Vagina (tissue), 2 donors: ENCODE measurements at regions not wholly inside any gene's neighbourhood (a gene's known extent, or its start where the extent isn't known, plus 50 kb on each side); places are given as distances from the start of the nearest gene placed in this dataset.

ENCODE experiments used
- DNase-seq, 2 donors: peaks; one replicate each; pipeline ENCODE4 v3.0.0-alpha.2; 2017; ENCODE audit errors: extremely low spot score in 2 of 2
- H3K27ac ChIP-seq: fragments of 200-600 bp; sonication (generic); one replicate; pipeline ENCODE4 v1.5.1; 2019
- H3K27me3 ChIP-seq: fragments of 200-600 bp; sonication (generic); one replicate; pipeline ENCODE4 v1.5.1; 2019
- H3K36me3 ChIP-seq, 2 donors: fragments of 200-600 bp; sonication (generic); one replicate each; pipeline ENCODE4 v1.5.1; 2017 to 2019
- H3K4me1 ChIP-seq: fragments of 200-600 bp; sonication (generic); one replicate; pipeline ENCODE4 v1.5.1; 2019
- H3K4me3 ChIP-seq, 2 donors: fragments of 200-600 bp; sonication (generic); 1 replicate in 1 of 2; 2 replicates in 1 of 2; pipeline ENCODE4 v1.5.1; 2016 to 2019
- H3K9me3 ChIP-seq: fragments of 200-600 bp; sonication (generic); one replicate; pipeline ENCODE4 v1.5.1; 2019
- POLR2A ChIP-seq, 2 donors: fragments of 450-650 bp; IDR thresholded peaks; one replicate each; pipeline ENCODE4 v1.6.1; 2017; ENCODE audit warnings: antibody characterized with exemption in 2 of 2, mild to moderate bottlenecking in 2 of 2, moderate library complexity in 2 of 2
- POLR2AphosphoS5 ChIP-seq, 2 donors: sonication (generic); formaldehyde crosslinking; IDR thresholded peaks; one replicate each; pipeline ENCODE4 v1.9.0; 2017; ENCODE audit warnings: antibody characterized with exemption in 2 of 2, mild to moderate bottlenecking in 2 of 2, low read depth in 1 of 2; ENCODE audit not compliant: insufficient read depth in 1 of 2
- intact Hi-C: fragments of 100-400 bp; cut with DNase I; formaldehyde crosslinking; loops from one replicate; pipeline ENCODE4 v1.15.1; 2023
- TF ChIP-seq, protein P1 (sequence below), 3 experiments: fragments of 450-650 bp in 2 of 3; fragments of 200-600 bp in 1 of 3; sonication (generic) in 1 of 3; IDR thresholded peaks; one replicate each; pipeline ENCODE4 v1.5.1; 2017 to 2019; ENCODE audit warnings: antibody characterized with exemption in 3 of 3, mild to moderate bottlenecking in 2 of 3, moderate library complexity in 2 of 3

- Histone ChIP-seq H3K27ac (no peak overlapping the region), H3K36me3 (no peaks in the 10 kb centered on the region), H3K9me3 (no peaks in the 10 kb centered on the region), H3K4me3 (no peak overlapping the region), H3K27me3 (no peaks in the 10 kb centered on the region), H3K4me1 (no peaks in the 10 kb centered on the region)
- DNase-seq, result no peak
- TF ChIP-seq, protein P1, sequence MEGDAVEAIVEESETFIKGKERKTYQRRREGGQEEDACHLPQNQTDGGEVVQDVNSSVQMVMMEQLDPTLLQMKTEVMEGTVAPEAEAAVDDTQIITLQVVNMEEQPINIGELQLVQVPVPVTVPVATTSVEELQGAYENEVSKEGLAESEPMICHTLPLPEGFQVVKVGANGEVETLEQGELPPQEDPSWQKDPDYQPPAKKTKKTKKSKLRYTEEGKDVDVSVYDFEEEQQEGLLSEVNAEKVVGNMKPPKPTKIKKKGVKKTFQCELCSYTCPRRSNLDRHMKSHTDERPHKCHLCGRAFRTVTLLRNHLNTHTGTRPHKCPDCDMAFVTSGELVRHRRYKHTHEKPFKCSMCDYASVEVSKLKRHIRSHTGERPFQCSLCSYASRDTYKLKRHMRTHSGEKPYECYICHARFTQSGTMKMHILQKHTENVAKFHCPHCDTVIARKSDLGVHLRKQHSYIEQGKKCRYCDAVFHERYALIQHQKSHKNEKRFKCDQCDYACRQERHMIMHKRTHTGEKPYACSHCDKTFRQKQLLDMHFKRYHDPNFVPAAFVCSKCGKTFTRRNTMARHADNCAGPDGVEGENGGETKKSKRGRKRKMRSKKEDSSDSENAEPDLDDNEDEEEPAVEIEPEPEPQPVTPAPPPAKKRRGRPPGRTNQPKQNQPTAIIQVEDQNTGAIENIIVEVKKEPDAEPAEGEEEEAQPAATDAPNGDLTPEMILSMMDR (IDR thresholded peaks at IDR 0.05), result no peak
- TF ChIP-seq POLR2A (IDR thresholded peaks at IDR 0.05) (no peak), POLR2AphosphoS5 (IDR thresholded peaks at IDR 0.05; ENCODE audit: insufficient read depth in 1 of 2, low read depth in 1 of 2) (no peak)
- intact Hi-C loops, result no loop called here
Observed at GRCh38 chr2:194319222-194319992, 1337.6 kb upstream of the SLC39A10 start.

- Histone ChIP-seq H3K4me1 (no peaks in the 10 kb centered on the region), H3K9me3 (no peaks in the 10 kb centered on the region), H3K4me3 (no peak overlapping the region), H3K27me3 (no peaks in the 10 kb centered on the region), H3K36me3 (no peaks in the 10 kb centered on the region), H3K27ac (no peak overlapping the region)
- no peak for TF ChIP-seq POLR2AphosphoS5 (IDR thresholded peaks at IDR 0.05; ENCODE audit: insufficient read depth in 1 of 2, low read depth in 1 of 2)
- TF ChIP-seq, protein P1 (IDR thresholded peaks at IDR 0.05), result no peak
- no peak for TF ChIP-seq POLR2A (IDR thresholded peaks at IDR 0.05)
- DNase-seq, result no peak
- intact Hi-C loops, result no loop called here
Observed at GRCh38 chr2:194314042-194314441, 1343.0 kb upstream of the SLC39A10 start.

DNA sequence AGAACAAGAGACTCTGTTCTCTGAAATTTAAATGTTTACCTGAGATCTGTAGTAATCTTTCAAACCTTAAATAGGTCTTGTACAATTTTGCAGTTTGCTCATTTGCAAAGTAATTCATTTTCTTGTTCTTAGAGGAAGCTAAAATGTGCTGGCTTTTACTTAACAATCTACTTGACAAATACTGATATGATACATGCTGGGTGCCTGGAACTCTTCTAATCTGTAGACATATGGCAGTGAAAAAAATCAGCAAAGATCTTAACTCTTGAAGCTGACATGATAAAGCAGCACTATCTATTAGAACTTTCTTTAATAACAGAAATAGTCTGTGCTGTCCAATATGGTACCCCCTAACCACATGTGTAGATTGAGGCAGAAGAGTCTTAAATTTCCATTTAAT, 1352.8 kb upstream of the SLC39A10 start:
- TF ChIP-seq POLR2A (IDR thresholded peaks at IDR 0.05), result no peak
- TF ChIP-seq, protein P1 (IDR thresholded peaks at IDR 0.05), result no peak
- TF ChIP-seq POLR2AphosphoS5 (IDR thresholded peaks at IDR 0.05; ENCODE audit: insufficient read depth in 1 of 2, low read depth in 1 of 2), result no peak
- DNase-seq, result no peak
- H3K36me3 ChIP-seq, result no peaks in the 10 kb centered on the region
- H3K4me1 ChIP-seq, result no peaks in the 10 kb centered on the region
- intact Hi-C loops, result no loop called here
- no peaks in the 10 kb centered on the region for H3K9me3 ChIP-seq
- H3K27me3 ChIP-seq, result no peaks in the 10 kb centered on the region
- no peak overlapping the region for H3K27ac ChIP-seq
- no peak overlapping the region for H3K4me3 ChIP-seq

DNA sequence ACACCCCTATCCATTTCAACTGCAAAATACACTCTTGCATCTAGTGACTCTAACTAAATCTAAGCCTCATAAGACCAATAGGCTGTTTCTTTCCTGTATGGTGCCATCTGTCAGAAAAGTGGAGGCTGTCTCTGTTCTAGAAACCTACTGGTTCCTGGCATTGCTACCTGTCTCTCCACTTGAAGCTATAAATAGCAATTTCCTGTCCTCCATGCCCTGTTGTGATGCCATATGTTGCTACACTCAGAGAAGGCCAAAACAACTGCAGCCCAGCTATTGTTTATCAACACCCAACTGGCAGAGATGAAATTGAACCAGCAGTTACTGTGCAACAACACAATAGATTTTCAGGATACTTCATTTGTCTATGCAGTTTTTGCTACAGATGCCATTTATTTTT, 1355.1 kb upstream of the SLC39A10 start:
- no peak overlapping the region for H3K4me3 ChIP-seq
- DNase-seq, result no peak
- H3K9me3 ChIP-seq, result no peaks in the 10 kb centered on the region
- H3K4me1 ChIP-seq, result no peaks in the 10 kb centered on the region
- H3K27ac ChIP-seq, result no peak overlapping the region
- TF ChIP-seq, protein P1 (IDR thresholded peaks at IDR 0.05), result no peak
- TF ChIP-seq POLR2AphosphoS5 (IDR thresholded peaks at IDR 0.05; ENCODE audit: insufficient read depth in 1 of 2, low read depth in 1 of 2), result no peak
- no peak for TF ChIP-seq POLR2A (IDR thresholded peaks at IDR 0.05)
- H3K36me3 ChIP-seq, result no peaks in the 10 kb centered on the region
- no peaks in the 10 kb centered on the region for H3K27me3 ChIP-seq
- intact Hi-C loops, result no loop called here

DNA sequence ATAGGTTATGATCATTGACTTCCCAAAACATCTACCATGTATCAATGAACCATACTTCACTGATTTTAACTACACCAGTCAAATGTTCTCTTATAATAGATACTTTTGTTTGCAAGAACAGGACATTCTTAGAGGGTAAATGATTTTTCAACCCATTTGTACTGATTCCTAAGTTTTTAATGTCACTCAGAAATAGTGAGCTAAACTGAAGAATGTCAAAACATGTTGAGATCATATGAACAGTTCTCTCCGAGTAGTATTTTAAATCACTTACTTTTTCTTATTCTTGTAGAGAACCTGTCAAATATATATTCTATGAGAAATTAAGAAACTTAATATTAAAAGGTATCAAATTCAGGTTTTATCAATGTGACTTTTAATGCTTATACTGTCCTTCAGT, 1362.9 kb upstream of the SLC39A10 start:
- Histone ChIP-seq H3K4me1 (no peaks in the 10 kb centered on the region), H3K4me3 (no peak overlapping the region)

More for the DNA sequence above, 1362.9 kb upstream of the SLC39A10 start:
- intact Hi-C loops, result no loop called here
- Histone ChIP-seq H3K9me3 (no peaks in the 10 kb centered on the region), H3K27me3 (no peaks in the 10 kb centered on the region), H3K27ac (no peak overlapping the region), H3K36me3 (no peaks in the 10 kb centered on the region)
- no peak for DNase-seq
- TF ChIP-seq, protein P1 (IDR thresholded peaks at IDR 0.05), result no peak
- TF ChIP-seq POLR2AphosphoS5 (IDR thresholded peaks at IDR 0.05; ENCODE audit: insufficient read depth in 1 of 2, low read depth in 1 of 2) (no peak), POLR2A (IDR thresholded peaks at IDR 0.05) (no peak)
